ENCODE measurements at regions not wholly inside any gene's neighbourhood (a gene's known extent, or its start where the extent isn't known, plus 50 kb on each side); places are given as distances from the start of the nearest gene placed in this dataset.

DNA sequence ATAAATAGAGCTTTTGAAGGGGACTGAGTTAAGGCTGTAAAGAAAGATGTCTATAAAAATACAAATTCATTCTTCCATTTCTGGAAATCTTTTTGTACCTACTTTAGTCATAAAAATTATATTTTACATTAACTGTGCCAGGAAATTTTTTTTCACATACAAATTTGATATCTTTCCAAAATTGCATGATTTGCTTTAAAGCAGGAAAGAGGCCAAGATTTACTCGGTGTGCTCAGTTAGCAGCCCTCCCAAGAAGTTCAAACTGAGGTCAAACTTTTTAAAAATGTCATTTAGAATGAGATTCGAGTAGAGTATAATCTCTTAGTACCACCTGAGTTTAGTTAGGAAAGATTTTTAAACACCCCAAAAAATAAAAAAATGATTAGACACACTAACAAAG is 173.2 kb upstream of the GRIP1 start:
- Histone ChIP-seq H3K9ac (ENCODE audit: control insufficient read depth, extremely low read depth, insufficient read depth, low read length) (no peak overlapping the region), H3K27me3 (ENCODE audit: control insufficient read depth, extremely low read depth, insufficient read depth, low read length) (no peaks in the 10 kb centered on the region), H3K4me3 (ENCODE audit: control insufficient read depth in 2 of 3, extremely low read depth in 1 of 3, insufficient read depth in 2 of 3, low read depth in 1 of 3, low read length in 3 of 3) (no peak overlapping the region), H3K4me1 (ENCODE audit: control insufficient read depth, extremely low read depth, insufficient read depth, low read length) (no peaks in the 10 kb centered on the region), H3K9me1 (ENCODE audit: control insufficient read depth, extremely low read depth, insufficient read depth, low read length) (no peaks in the 10 kb centered on the region), H3K4me2 (ENCODE audit: control insufficient read depth, extremely low read depth, insufficient read depth, low read depth, low read length) (no peak overlapping the region), H2AFZ (ENCODE audit: control insufficient read depth, low read length) (no peak overlapping the region), H3K36me3 (ENCODE audit: control insufficient read depth in 2 of 2, extremely low read depth in 1 of 2, insufficient read depth in 2 of 2, low read length in 2 of 2) (no peaks in the 10 kb centered on the region), H3K79me2 (ENCODE audit: control insufficient read depth, insufficient read depth, low read length) (no peaks in the 10 kb centered on the region), H3K9me3 (ENCODE audit: control insufficient read depth, low read depth, low read length) (no peaks in the 10 kb centered on the region), H3K27ac (ENCODE audit: control insufficient read depth, insufficient read depth, low read length) (no peak overlapping the region), H4K20me1 (ENCODE audit: control insufficient read depth, extremely low read depth, insufficient read depth, low read length) (no peaks in the 10 kb centered on the region)
- DNase-seq (ENCODE audit: low read depth, low spot score) (no peak), FAIRE-seq (no peak)
- no peak for TF ChIP-seq EZH2 (IDR thresholded peaks at IDR 0.05; ENCODE audit: low read length)
- TF ChIP-seq, protein P1, sequence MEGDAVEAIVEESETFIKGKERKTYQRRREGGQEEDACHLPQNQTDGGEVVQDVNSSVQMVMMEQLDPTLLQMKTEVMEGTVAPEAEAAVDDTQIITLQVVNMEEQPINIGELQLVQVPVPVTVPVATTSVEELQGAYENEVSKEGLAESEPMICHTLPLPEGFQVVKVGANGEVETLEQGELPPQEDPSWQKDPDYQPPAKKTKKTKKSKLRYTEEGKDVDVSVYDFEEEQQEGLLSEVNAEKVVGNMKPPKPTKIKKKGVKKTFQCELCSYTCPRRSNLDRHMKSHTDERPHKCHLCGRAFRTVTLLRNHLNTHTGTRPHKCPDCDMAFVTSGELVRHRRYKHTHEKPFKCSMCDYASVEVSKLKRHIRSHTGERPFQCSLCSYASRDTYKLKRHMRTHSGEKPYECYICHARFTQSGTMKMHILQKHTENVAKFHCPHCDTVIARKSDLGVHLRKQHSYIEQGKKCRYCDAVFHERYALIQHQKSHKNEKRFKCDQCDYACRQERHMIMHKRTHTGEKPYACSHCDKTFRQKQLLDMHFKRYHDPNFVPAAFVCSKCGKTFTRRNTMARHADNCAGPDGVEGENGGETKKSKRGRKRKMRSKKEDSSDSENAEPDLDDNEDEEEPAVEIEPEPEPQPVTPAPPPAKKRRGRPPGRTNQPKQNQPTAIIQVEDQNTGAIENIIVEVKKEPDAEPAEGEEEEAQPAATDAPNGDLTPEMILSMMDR (optimal IDR thresholded peaks at IDR 0.05 in 1 of 3, IDR thresholded peaks at IDR 0.05 in 1 of 3, conservative IDR thresholded peaks at IDR 0.05 in 1 of 3; ENCODE audit: extremely low read depth in 1 of 3, insufficient read depth in 2 of 3, low read length in 3 of 3) = no peak
- dilution Hi-C loops (cut with MboI; ENCODE audit: extremely low pct_ligation_motif_present, low sequenced_read_pairs) = no loop called here

- no peaks in the 10 kb centered on the region for H3K9me1 ChIP-seq (ENCODE audit: control insufficient read depth, extremely low read depth, insufficient read depth, low read length)
- H3K4me3 ChIP-seq (ENCODE audit: control insufficient read depth in 2 of 3, extremely low read depth in 1 of 3, insufficient read depth in 2 of 3, low read depth in 1 of 3, low read length in 3 of 3) = no peak overlapping the region
- H3K27ac ChIP-seq (ENCODE audit: control insufficient read depth, insufficient read depth, low read length) = no peak overlapping the region
- no peak overlapping the region for H3K9ac ChIP-seq (ENCODE audit: control insufficient read depth, extremely low read depth, insufficient read depth, low read length)
- no peaks in the 10 kb centered on the region for H3K36me3 ChIP-seq (ENCODE audit: control insufficient read depth in 2 of 2, extremely low read depth in 1 of 2, insufficient read depth in 2 of 2, low read length in 2 of 2)
- H2AFZ ChIP-seq (ENCODE audit: control insufficient read depth, low read length) = no peak overlapping the region
- no peaks in the 10 kb centered on the region for H3K79me2 ChIP-seq (ENCODE audit: control insufficient read depth, insufficient read depth, low read length)
- FAIRE-seq = no peak
- no peak for TF ChIP-seq EZH2 (IDR thresholded peaks at IDR 0.05; ENCODE audit: low read length)
- TF ChIP-seq, protein P1 (optimal IDR thresholded peaks at IDR 0.05 in 1 of 3, IDR thresholded peaks at IDR 0.05 in 1 of 3, conservative IDR thresholded peaks at IDR 0.05 in 1 of 3; ENCODE audit: extremely low read depth in 1 of 3, insufficient read depth in 2 of 3, low read length in 3 of 3) = no peak
- H3K27me3 ChIP-seq (ENCODE audit: control insufficient read depth, extremely low read depth, insufficient read depth, low read length) = no peaks in the 10 kb centered on the region
- no peaks in the 10 kb centered on the region for H4K20me1 ChIP-seq (ENCODE audit: control insufficient read depth, extremely low read depth, insufficient read depth, low read length)
- no peaks in the 10 kb centered on the region for H3K9me3 ChIP-seq (ENCODE audit: control insufficient read depth, low read depth, low read length)
- DNase-seq (ENCODE audit: low read depth, low spot score) = no peak
- no peak overlapping the region for H3K4me2 ChIP-seq (ENCODE audit: control insufficient read depth, extremely low read depth, insufficient read depth, low read depth, low read length)
- no peaks in the 10 kb centered on the region for H3K4me1 ChIP-seq (ENCODE audit: control insufficient read depth, extremely low read depth, insufficient read depth, low read length)
- dilution Hi-C loops (cut with MboI; ENCODE audit: extremely low pct_ligation_motif_present, low sequenced_read_pairs) = no loop called here
These were observed 173.9 kb upstream of the GRIP1 start for GRCh38 chr12:66852765-66853164.

Data from keratinocyte (primary cell).